ENCODE measurements at regions not wholly inside any gene's neighbourhood (a gene's known extent, or its start where the extent isn't known, plus 50 kb on each side); places are given as distances from the start of the nearest gene placed in this dataset.

DNA sequence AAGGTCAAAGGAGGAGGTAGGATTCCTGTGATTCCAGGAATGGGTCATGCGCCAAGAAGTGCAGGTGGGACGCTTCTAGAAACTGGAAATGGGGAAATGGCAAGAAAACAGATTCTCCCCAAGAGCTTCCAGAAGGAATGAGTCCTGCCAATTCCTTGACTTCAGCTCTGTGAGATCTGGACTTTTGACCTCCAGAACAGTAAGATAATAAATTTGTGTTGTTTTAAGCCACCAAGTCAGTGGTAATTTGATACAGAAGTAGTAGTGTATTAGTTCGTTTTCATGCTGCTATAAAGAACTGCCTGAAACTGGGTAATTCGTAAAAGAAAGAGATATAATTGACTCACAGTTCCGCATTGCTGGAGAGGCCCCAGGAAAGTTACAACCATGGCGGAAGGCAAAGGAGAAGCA, 178.6 kb upstream of the GALNT17 start:
- Histone ChIP-seq H3K4me1 (replicated peaks in 1 of 4; ENCODE audit: control insufficient read depth in 3 of 4, insufficient read depth in 4 of 4, low read length in 3 of 4) (peaks cover 0 to 6% (median 3%) of the 10 kb centered on the region in 4 experiments; a peak in 4 of 7 replicates), H3K18ac (ENCODE audit: extremely low read depth, low read length) (no peak overlapping the region), H2BK20ac (ENCODE audit: low read length) (no peak overlapping the region), H3K14ac (ENCODE audit: insufficient read length) (no peak overlapping the region), H4K8ac (ENCODE audit: extremely low read depth, insufficient read depth, low read length) (no peak overlapping the region), H3K56ac (replicated peaks; ENCODE audit: insufficient read length, low read depth, low read length) (no peak overlapping the region), H2BK5ac (ENCODE audit: low read depth, low read length) (no peak overlapping the region), H3K36me3 (ENCODE audit: control insufficient read depth in 2 of 4, insufficient read depth in 4 of 4, low read length in 3 of 4) (no peaks in the 10 kb centered on the region), H3K27me3 (replicated peaks in 1 of 4; ENCODE audit: control insufficient read depth in 3 of 4, extremely low read depth in 1 of 4, insufficient read depth in 3 of 4, low read length in 3 of 4) (no peaks in the 10 kb centered on the region), H2AFZ (ENCODE audit: low read length) (no peak overlapping the region), H3K4ac (replicated peaks; ENCODE audit: insufficient read length, low read depth, low read length) (no peak overlapping the region), H3K23me2 (ENCODE audit: low read depth, low read length) (no peaks in the 10 kb centered on the region), H2BK15ac (ENCODE audit: low read length) (no peak overlapping the region), H3K23ac (ENCODE audit: insufficient read length) (no peak overlapping the region), H2BK120ac (replicated peaks; ENCODE audit: low read depth, low read length) (no peak overlapping the region), H3K4me3 (ENCODE audit: extremely low read depth in 1 of 4, insufficient read depth in 2 of 4, low read depth in 3 of 4, low read length in 4 of 4) (no peak overlapping the region), H4K91ac (replicated peaks; ENCODE audit: insufficient read length, low read length) (no peak overlapping the region), H4K5ac (ENCODE audit: insufficient read length, low read depth, low read length) (no peak overlapping the region), H3K9me3 (ENCODE audit: insufficient read depth in 2 of 2, low read depth in 1 of 2, low read length in 1 of 2) (peaks cover 0 to 5% of the 10 kb centered on the region in 2 experiments; a peak in 2 of 4 replicates), H3K27ac (ENCODE audit: low read depth, low read length) (no peak overlapping the region), H3K79me1 (ENCODE audit: low read depth, low read length) (no peaks in the 10 kb centered on the region), H4K20me1 (replicated peaks in 1 of 2; ENCODE audit: control insufficient read depth in 1 of 2, insufficient read depth in 2 of 2, low read length in 2 of 2) (no peaks in the 10 kb centered on the region), H3K79me2 (ENCODE audit: control insufficient read depth in 1 of 2, insufficient read depth in 2 of 2, low read length in 2 of 2) (no peaks in the 10 kb centered on the region), H2BK12ac (ENCODE audit: low read depth, low read length) (no peak overlapping the region), H3K9ac (replicated peaks in 1 of 4; ENCODE audit: extremely low read depth in 1 of 4, low read depth in 3 of 4, low read length in 3 of 4) (no peak overlapping the region), H2AK5ac (ENCODE audit: low read depth, low read length) (no peak overlapping the region), H3K4me2 (ENCODE audit: insufficient read depth in 1 of 2, low read depth in 2 of 2, low read length in 2 of 2) (no peak overlapping the region)
- ChIA-PET CTCF (ENCODE audit: partially characterized antibody) (interaction anchor here (1.0 kb wide), 1 partner anchor 124 kb away, joined by 3 read pairs; no protein-coding TSS in a partner anchor), POLR2A (ENCODE audit: partially characterized antibody) (no interaction called here)
- FAIRE-seq (no peak), DNase-seq (ENCODE audit: low read depth in 1 of 2, low spot score in 2 of 2) (peak in 1 of 2 experiments; percentile 19)
- WGBS, 2 experiments (ENCODE audit: extremely low coverage in 1 of 2, insufficient coverage in 1 of 2, insufficient read length in 1 of 2, insufficient replicate concordance in 2 of 2, low coverage in 1 of 2, low lambda C conversion rate in 2 of 2, missing lambda C conversion rate in 1 of 2): 80% methylated on average over 6 of the region's 6 CpGs; no CpG with 5 or more reads in 1 of the 2 experiments
- no peak for TF ChIP-seq PHF8 (conservative IDR thresholded peaks at IDR 0.05; ENCODE audit: low read depth, low read length)
- TF ChIP-seq EGR1 (IDR thresholded peaks at IDR 0.05; ENCODE audit: borderline replicate concordance, low read depth, low read length): no peak
- no peak for TF ChIP-seq SUZ12 (IDR thresholded peaks at IDR 0.05; ENCODE audit: low read length)
- TF ChIP-seq, protein P1, sequence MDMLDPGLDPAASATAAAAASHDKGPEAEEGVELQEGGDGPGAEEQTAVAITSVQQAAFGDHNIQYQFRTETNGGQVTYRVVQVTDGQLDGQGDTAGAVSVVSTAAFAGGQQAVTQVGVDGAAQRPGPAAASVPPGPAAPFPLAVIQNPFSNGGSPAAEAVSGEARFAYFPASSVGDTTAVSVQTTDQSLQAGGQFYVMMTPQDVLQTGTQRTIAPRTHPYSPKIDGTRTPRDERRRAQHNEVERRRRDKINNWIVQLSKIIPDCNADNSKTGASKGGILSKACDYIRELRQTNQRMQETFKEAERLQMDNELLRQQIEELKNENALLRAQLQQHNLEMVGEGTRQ (IDR thresholded peaks at IDR 0.05; ENCODE audit: low read length): no peak

Measured in H1 (cell line).